Stimulated activated CD8-positive, alpha-beta memory T cell treated with anti-CD3 and anti-CD28 coated beads, Interleukin-2, amount 100 ng/mL, for 48 hours (primary cell): ENCODE measurements at regions not wholly inside any gene's neighbourhood (a gene's known extent, or its start where the extent isn't known, plus 50 kb on each side); places are given as distances from the start of the nearest gene placed in this dataset.

Experiments used
- DNase-seq, 2 donors: peaks; one replicate each; pipeline ENCODE4 v3.0.0-alpha.2; 2020; ENCODE audit warnings: low read depth in 2 of 2

GRCh38 chr21:35697321-35697808 lies 363.0 kb downstream of the SETD4 start:
- no peak for DNase-seq

GRCh38 chr21:35696644-35697043 lies 363.7 kb downstream of the SETD4 start:
- DNase-seq: no peak

- no peak for DNase-seq
Observed at GRCh38 chr21:35692311-35692710, 368.0 kb downstream of the SETD4 start.

GRCh38 chr21:35690436-35690835 lies 369.9 kb downstream of the SETD4 start:
- no peak for DNase-seq

GRCh38 chr21:35686156-35686555 lies 374.2 kb downstream of the SETD4 start:
- DNase-seq: no peak

GRCh38 chr21:35683664-35684304 lies 376.5 kb downstream of the SETD4 start:
- DNase-seq: no peak

GRCh38 chr21:35682904-35683549 lies 377.3 kb downstream of the SETD4 start:
- no peak for DNase-seq

GRCh38 chr21:35681946-35682345 lies 378.4 kb downstream of the SETD4 start:
- DNase-seq: no peak

- DNase-seq: no peak
Observed at GRCh38 chr21:35679076-35679475, 381.2 kb downstream of the SETD4 start.

GRCh38 chr21:35678393-35678792 lies 381.9 kb downstream of the SETD4 start:
- DNase-seq: no peak

- no peak for DNase-seq
Observed at GRCh38 chr21:35677298-35677841, 383.0 kb downstream of the SETD4 start.

- DNase-seq: no peak
Observed at GRCh38 chr21:35674895-35675470, 385.3 kb downstream of the SETD4 start.

- no peak for DNase-seq
Observed at GRCh38 chr21:35674091-35674671, 386.1 kb downstream of the SETD4 start.

GRCh38 chr21:35672313-35672712 lies 388.0 kb downstream of the SETD4 start:
- DNase-seq: no peak

- DNase-seq: no peak
Observed at GRCh38 chr21:35664683-35665082, 395.6 kb downstream of the SETD4 start.

- no peak for DNase-seq
Observed at GRCh38 chr21:35663856-35664606, 396.3 kb downstream of the SETD4 start.

- no peak for DNase-seq
Observed at GRCh38 chr21:35658242-35658641, 402.1 kb downstream of the SETD4 start.

- no peak for DNase-seq
Observed at GRCh38 chr21:35652872-35653271, 407.5 kb downstream of the SETD4 start.

GRCh38 chr21:35652196-35652595 lies 408.1 kb downstream of the SETD4 start:
- no peak for DNase-seq

- no peak for DNase-seq
Observed at GRCh38 chr21:35651196-35651595, 409.1 kb downstream of the SETD4 start.

- no peak for DNase-seq
Observed at GRCh38 chr21:35649186-35649585, 411.1 kb downstream of the SETD4 start.

GRCh38 chr21:35648512-35648911 lies 411.8 kb downstream of the SETD4 start:
- DNase-seq: no peak
